ELF-1 (cell line): ENCODE measurements at regions not wholly inside any gene's neighbourhood (a gene's known extent, or its start where the extent isn't known, plus 50 kb on each side); places are given as distances from the start of the nearest gene placed in this dataset.
"Not testable (repeated sequence)": the region's sequence is repeated elsewhere in the genome, so short reads cannot be mapped to it uniquely, and the experiment has no call there.

Source experiments
- DNase-seq: peaks from one replicate; pipeline ENCODE4 v3.0.0-alpha.2; 2016; ENCODE audit warnings: low read depth, low spot score

GRCh38 chr2:180553094-180553715 lies 427.2 kb upstream of the UBE2E3 start:
- no peak for DNase-seq

- DNase-seq, result no peak
Measured at GRCh38 chr2:180542511-180542910, 437.9 kb upstream of the UBE2E3 start.

- DNase-seq, result peak; percentile 18
Measured at GRCh38 chr2:180540761-180541160, 439.6 kb upstream of the UBE2E3 start.

- no peak for DNase-seq
Measured at GRCh38 chr2:180539541-180539940, 440.9 kb upstream of the UBE2E3 start.

GRCh38 chr2:180535289-180535688 lies 445.1 kb upstream of the UBE2E3 start:
- DNase-seq, result no peak

GRCh38 chr2:180531787-180532186 lies 448.6 kb upstream of the UBE2E3 start:
- not testable (repeated sequence) for DNase-seq

GRCh38 chr2:180524499-180524898 lies 455.9 kb upstream of the UBE2E3 start:
- DNase-seq, result no peak

GRCh38 chr2:180523621-180524340 lies 456.6 kb upstream of the UBE2E3 start:
- no peak for DNase-seq

GRCh38 chr2:180520921-180521581 lies 459.4 kb upstream of the UBE2E3 start:
- no peak for DNase-seq

- no peak for DNase-seq
Measured at GRCh38 chr2:180520206-180520605, 460.2 kb upstream of the UBE2E3 start.

GRCh38 chr2:180519276-180519675 lies 461.1 kb upstream of the UBE2E3 start:
- DNase-seq, result no peak

- no peak for DNase-seq
Measured at GRCh38 chr2:180516232-180516631, 464.2 kb upstream of the UBE2E3 start.

- DNase-seq, result no peak
Measured at GRCh38 chr2:180513389-180513788, 467.0 kb upstream of the UBE2E3 start.

- DNase-seq, result no peak
Measured at GRCh38 chr2:180508458-180508857, 471.9 kb upstream of the UBE2E3 start.

GRCh38 chr2:180507028-180507427 lies 473.4 kb upstream of the UBE2E3 start:
- DNase-seq, result no peak

- DNase-seq, result no peak
Measured at GRCh38 chr2:180505203-180505602, 475.2 kb upstream of the UBE2E3 start.

- DNase-seq, result no peak
Measured at GRCh38 chr2:180497621-180498152, 482.7 kb upstream of the UBE2E3 start.

- DNase-seq, result no peak
Measured at GRCh38 chr2:180495606-180496005, 484.8 kb upstream of the UBE2E3 start.

GRCh38 chr2:180494286-180494685 lies 486.1 kb upstream of the UBE2E3 start:
- no peak for DNase-seq

- no peak for DNase-seq
Measured at GRCh38 chr2:180482696-180483095, 475.6 kb upstream of the CWC22 start.

- DNase-seq, result no peak
Measured at GRCh38 chr2:180481998-180482397, 474.9 kb upstream of the CWC22 start.

- DNase-seq, result no peak
Measured at GRCh38 chr2:180478883-180479282, 471.8 kb upstream of the CWC22 start.

- DNase-seq, result no peak
Measured at GRCh38 chr2:180474716-180475115, 467.6 kb upstream of the CWC22 start.
